GM12892 (cell line): ENCODE measurements at regions not wholly inside any gene's neighbourhood (a gene's known extent, or its start where the extent isn't known, plus 50 kb on each side); places are given as distances from the start of the nearest gene placed in this dataset.

Experiments
- DNase-seq: peaks from one replicate; pipeline ENCODE4 v3.0.0; 2011; ENCODE audit not compliant: insufficient read length
- FAIRE-seq: peaks from 2 replicates; lab custom pipeline; 2011; peaks lifted over from hg19 to GRCh38; lab: Jason Lieb, UNC
- POLR2A ChIP-seq: IDR thresholded peaks from 2 replicates; pipeline ENCODE4 v1.6.1; 2011; ENCODE audit warnings: low read depth, low read length, control low read depth
- POLR2AphosphoS5 ChIP-seq: IDR thresholded peaks from 2 replicates; pipeline ENCODE4 v1.6.1; 2011; ENCODE audit warnings: low read depth, low read length, control low read depth
- TAF1 ChIP-seq: IDR thresholded peaks from 2 replicates; pipeline ENCODE4 v1.6.1; 2011; ENCODE audit warnings: low read depth, mild to moderate bottlenecking, control low read depth, low read length, borderline replicate concordance

DNA sequence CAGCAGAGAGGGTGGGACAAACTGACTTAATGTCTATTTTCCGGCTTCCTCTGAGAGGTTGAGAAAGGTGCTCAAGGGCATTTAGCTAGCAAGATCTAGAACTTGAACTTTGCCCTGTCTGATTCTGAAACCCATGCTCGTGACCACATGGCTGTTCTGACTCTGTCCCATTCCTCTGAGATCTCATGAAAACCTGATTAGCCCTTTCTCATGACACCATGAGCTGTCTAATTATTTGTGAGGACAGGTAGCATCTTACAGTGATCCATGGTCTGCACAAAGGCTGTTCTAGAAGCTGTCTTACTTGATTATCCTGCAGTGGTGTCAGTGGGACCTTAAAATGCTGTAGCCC, 89.6 kb upstream of the TOX2 start:
- no peak for FAIRE-seq
- no peak for TF ChIP-seq POLR2AphosphoS5
- no peak for TF ChIP-seq POLR2A
- TF ChIP-seq TAF1 = no peak

DNA sequence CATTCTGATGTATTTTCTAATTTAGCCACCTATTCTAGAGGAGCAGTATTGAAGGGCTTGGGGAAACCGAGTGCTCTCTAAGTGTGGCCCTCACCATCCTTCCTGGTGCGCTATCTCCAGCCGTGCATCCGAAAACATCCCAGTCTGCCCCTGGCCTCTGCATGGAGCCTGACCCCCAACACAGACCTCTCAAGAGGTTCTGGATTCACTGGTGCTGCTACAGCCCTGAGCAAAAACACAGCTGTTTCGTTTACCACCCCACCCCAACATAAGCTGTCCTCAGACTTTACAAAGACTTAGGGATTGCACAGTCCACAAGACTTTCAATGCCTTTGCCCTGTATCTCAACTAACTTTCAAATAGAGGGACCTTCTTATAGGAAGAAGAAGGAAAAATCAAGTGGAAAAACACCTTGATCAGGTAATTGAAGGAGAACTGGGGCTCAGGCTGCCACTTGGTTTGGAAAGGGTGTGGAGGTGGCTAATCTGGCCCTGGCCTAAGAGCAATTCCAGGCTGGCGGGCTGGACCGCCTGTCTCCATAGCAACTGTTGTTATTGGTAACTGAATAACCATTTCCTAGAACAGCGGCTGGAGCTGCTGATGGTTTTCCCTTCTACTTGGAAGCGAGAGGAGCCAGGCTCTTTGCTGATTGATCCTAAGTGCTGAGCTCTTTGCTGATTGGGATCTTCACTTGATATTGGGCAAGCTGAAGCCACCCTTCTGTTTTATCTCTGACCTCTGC, 90.2 kb upstream of the TOX2 start:
- FAIRE-seq (peak; percentile 64), DNase-seq (no peak)
- TF ChIP-seq POLR2AphosphoS5 = no peak
- TF ChIP-seq TAF1 = no peak
- no peak for TF ChIP-seq POLR2A

More for the DNA sequence above, 89.6 kb upstream of the TOX2 start:
- no peak for DNase-seq

DNA sequence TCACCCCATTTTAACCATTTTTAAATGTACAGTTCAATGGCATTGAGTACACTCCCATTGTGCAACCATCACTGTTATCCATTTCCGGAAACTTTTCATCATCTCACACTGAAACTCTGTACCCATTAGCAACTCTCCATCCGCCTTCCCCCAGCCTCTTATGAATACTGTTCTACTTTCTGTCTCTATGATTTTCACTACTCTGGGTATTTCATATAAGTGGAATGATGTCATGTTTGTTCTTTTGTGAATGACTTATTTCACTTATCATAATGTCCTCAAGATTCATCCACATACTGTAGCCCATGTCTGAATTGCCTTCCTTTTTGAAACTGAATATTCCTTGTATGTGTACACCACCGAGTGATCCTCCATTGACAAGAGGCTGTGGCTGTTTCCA, 92.9 kb upstream of the TOX2 start:
- no peak for DNase-seq
- FAIRE-seq = peak; percentile 30
- TF ChIP-seq POLR2AphosphoS5 = no peak
- TF ChIP-seq TAF1 = no peak
- TF ChIP-seq POLR2A = no peak

DNA sequence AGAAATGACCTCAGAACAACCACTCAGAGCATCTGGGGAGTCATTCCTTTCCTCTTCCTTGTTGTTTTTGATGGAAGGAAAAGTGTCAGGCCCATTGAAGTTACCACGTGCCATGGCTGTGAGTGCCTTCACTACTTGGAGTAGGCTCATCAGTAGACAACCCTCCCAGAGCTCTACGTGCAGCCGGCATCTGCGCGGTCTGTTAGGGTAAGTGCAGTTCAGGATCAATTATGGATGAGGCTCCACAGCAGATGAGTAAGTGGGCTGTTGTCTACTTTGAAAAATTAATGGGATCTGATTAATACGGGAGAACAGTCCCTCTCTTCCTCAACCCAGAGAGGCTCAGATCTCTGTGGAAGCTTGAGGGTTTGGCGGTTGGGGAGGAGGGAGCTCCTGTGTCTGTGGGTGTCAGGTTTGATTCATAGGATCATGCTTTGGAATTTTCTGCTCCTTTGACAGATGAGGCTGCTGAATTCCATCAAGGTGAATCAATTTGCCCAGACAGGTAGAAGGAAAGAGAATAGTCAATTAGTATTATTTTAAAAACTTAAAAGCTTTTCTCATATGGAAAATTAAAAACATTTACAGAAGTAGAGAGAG, 93.8 kb upstream of the TOX2 start:
- no peak for TF ChIP-seq TAF1
- no peak for DNase-seq
- FAIRE-seq = no peak

DNA sequence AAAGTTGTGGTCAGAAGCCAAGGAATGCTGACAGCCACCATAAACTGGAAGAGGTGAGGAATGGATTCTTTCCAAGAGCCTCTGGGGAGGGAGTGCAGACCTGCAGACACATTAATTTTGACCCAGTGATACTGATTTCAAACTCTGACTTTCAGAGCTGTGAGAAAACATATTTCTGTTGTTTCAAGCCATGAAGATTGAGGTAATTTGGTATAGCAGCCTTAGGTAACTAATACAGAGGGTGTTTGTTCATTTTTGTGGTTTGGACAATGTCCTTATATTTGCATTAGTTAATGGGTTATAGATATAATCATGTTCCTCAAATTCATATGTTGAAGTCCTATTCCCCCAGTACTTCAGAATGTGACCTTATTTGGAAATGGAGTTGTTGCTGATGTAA, 85.4 kb upstream of the GTSF1L start:
- TF ChIP-seq TAF1 (no peak), POLR2AphosphoS5 (no peak), POLR2A (no peak)
- FAIRE-seq (no peak), DNase-seq (no peak)

DNA sequence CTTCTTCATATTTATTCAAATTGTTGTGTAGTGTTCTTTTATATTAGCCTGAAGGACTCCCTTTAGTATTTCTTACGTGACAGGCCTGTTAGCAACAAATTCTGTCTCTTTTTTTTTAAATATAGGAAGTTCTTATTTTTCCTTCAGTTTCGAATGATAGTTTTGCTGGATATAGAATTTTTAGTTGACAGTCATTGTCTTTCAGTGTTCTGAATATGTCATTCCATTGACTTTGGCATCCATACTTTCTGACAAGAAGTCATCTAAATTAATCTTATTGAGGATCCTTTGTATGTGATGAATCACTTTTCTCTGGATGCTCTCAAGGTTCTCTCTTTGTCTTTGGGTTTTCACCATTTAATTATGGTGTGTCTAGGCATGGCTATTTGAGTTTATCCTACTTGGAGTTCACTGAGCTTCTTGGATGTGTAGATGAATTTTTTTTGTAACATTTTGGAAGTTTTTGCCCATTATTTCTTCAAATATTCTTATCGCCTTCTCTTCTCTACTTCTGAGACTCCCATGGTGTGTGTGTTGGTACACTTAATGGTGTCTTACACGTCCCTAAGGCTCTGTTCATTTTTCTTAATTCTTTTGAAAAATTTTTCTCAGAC, 82.5 kb upstream of the GTSF1L start:
- TF ChIP-seq POLR2AphosphoS5 (no peak), POLR2A (no peak), TAF1 (no peak)
- no peak for FAIRE-seq
- no peak for DNase-seq

DNA sequence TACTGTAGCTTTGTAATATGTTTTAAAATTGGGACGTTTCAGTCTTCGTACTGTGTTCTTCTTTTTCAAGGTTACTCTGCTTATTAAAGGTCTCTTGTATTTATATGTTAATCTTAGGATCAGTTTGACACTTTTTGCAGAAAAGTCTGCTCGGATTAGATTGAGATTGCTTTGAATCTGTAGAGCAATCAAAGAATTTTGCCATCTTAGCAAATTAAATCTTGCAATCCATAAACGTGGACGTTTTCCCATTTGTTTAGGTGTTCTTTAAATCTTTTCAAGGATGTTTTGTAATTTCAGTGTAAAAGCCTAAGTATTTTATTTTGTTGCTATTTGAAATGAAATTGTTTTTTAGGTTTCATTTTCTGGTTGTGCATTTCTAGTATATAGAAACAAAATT, 78.0 kb upstream of the GTSF1L start:
- TF ChIP-seq TAF1 = no peak
- TF ChIP-seq POLR2A = no peak
- TF ChIP-seq POLR2AphosphoS5 = no peak
- DNase-seq = no peak
- FAIRE-seq = no peak

DNA sequence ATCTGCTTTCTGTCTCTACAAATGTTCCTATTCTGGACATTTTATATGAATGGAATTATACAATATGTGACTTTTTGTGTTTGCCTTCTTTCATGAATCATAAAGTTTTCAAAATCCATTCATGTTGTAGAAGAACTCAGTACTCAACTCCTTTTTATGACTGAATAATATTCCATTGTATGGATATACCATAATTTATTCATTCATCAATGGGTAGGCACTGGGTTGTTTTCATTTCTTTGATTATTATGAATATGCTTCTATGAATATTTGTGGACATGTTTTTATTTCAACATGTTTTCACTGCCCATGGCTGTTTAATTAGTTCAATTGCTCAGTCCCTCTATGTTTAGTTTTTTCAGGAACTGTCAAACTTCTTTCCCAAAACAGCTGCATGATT, 76.5 kb upstream of the GTSF1L start:
- FAIRE-seq = no peak
- TF ChIP-seq TAF1 (no peak), POLR2A (no peak), POLR2AphosphoS5 (no peak)
- no peak for DNase-seq

DNA sequence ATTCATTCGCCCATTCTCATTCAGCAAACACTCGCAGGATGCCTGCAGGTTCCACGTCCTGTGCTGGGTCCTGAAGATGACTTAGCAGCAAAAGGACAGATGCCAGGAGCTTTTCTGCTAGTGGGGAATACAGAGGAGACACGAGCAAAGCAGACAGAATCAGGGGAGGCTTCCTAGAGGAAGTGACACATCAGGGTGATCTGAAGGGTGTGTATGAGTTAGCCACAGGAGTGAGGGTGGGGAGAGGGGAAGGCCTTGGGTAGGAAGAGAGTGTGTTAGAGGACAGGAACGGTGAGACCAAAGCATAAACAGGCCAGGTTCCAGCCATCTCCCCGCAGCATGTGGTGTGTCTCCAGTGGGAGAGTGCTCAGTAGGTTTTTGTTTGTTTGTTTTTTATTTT, 73.4 kb upstream of the GTSF1L start:
- DNase-seq (no peak), FAIRE-seq (no peak)
- TF ChIP-seq TAF1 = no peak
- TF ChIP-seq POLR2A = no peak
- TF ChIP-seq POLR2AphosphoS5 = no peak

DNA sequence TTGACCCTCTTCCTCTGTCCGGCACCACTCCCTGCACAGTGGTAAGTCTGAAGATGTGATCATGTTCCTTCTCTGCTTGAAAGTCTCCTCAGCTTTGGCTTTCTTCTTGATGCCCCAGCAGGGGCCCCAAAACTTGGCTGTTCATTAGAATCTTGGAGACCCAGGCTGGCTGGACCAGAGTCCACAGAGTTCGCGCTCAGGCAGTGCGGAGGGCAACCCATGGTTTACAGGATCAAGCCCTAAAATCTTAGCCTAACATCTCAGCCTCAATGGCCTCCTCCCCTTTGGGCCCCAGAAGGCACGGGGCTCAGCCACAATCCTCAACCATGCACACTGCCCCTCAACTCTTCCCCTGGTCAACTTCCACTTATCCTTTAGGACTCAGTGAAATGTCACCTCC, 72.9 kb upstream of the GTSF1L start:
- DNase-seq (no peak), FAIRE-seq (no peak)
- TF ChIP-seq POLR2A (no peak), TAF1 (no peak), POLR2AphosphoS5 (no peak)

DNA sequence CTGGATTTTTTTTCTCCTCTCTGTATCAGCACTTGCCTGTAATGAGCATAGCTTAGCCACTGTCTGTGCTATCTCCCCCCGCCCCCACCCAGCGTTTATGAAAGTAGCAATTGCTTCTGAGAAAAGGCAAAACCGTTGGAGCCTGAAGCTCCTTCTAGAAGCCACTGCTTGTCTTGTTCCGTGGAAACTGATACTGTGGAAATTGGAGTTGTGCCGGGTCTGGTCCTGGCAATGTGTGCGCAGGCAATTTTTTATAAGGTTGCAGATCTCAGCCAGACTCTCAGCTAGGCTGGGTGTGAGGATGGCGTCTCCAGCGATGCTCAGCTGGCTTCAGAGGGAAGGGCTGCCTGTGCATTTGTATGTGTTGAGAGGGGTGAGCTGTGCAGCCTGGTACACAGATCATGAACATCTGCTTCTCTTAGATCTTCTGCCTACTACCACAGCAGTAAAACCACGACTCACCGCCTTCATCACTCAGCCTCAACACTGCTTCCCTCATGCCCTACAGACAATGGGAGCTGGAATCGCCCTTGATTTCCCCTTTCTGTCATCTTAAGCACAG, 72.4 kb upstream of the GTSF1L start:
- DNase-seq (no peak), FAIRE-seq (peak; percentile 86)
- no peak for TF ChIP-seq POLR2A
- TF ChIP-seq TAF1 = no peak
- no peak for TF ChIP-seq POLR2AphosphoS5
